HG02840 (cell line): ENCODE measurements at regions not wholly inside any gene's neighbourhood (a gene's known extent, or its start where the extent isn't known, plus 50 kb on each side); places are given as distances from the start of the nearest gene placed in this dataset.
"Not testable (repeated sequence)": the region's sequence is repeated elsewhere in the genome, so short reads cannot be mapped to it uniquely, and the experiment has no call there.

Experiments
- ATAC-seq: cut with Tn5 transposase; IDR thresholded peaks from one replicate; pipeline ENCODE4 v1.9.1; 2021; ENCODE audit warnings: mild to moderate bottlenecking, moderate library complexity, moderate number of reproducible peaks; ENCODE audit not compliant: unreplicated experiment, low FRiP score

GRCh38 chr2:90266888-90267287, 1575.4 kb downstream of the RPIA start:
- ATAC-seq = not testable (repeated sequence)

- not testable (repeated sequence) for ATAC-seq
These were observed 1596.3 kb downstream of the RPIA start for GRCh38 chr2:90287751-90288150.

GRCh38 chr2:90288396-90288795, 1596.9 kb downstream of the RPIA start:
- ATAC-seq = not testable (repeated sequence)

- ATAC-seq = not testable (repeated sequence)
These were observed 1598.0 kb downstream of the RPIA start for GRCh38 chr2:90289291-90289980.

GRCh38 chr2:90290701-90291100, 1599.2 kb downstream of the RPIA start:
- ATAC-seq = not testable (repeated sequence)

- ATAC-seq = not testable (repeated sequence)
These were observed 1599.9 kb downstream of the RPIA start for GRCh38 chr2:90291168-90291883.

- not testable (repeated sequence) for ATAC-seq
These were observed 1600.5 kb downstream of the RPIA start for GRCh38 chr2:90291934-90292333.

- ATAC-seq = not testable (repeated sequence)
These were observed 1601.0 kb downstream of the RPIA start for GRCh38 chr2:90292451-90292850.

- ATAC-seq = not testable (repeated sequence)
These were observed 1601.8 kb downstream of the RPIA start for GRCh38 chr2:90293224-90293623.

GRCh38 chr2:90293806-90294205, 1602.3 kb downstream of the RPIA start:
- ATAC-seq = not testable (repeated sequence)

- ATAC-seq = not testable (repeated sequence)
These were observed 1603.7 kb downstream of the RPIA start for GRCh38 chr2:90295036-90295750.

GRCh38 chr2:90296484-90296777, 1605.0 kb downstream of the RPIA start:
- ATAC-seq = not testable (repeated sequence)

GRCh38 chr2:90297701-90298100, 1606.2 kb downstream of the RPIA start:
- ATAC-seq = not testable (repeated sequence)

- ATAC-seq = not testable (repeated sequence)
These were observed 1606.8 kb downstream of the RPIA start for GRCh38 chr2:90298126-90298755.

GRCh38 chr2:90298983-90299382, 1607.5 kb downstream of the RPIA start:
- not testable (repeated sequence) for ATAC-seq

- ATAC-seq = not testable (repeated sequence)
These were observed 1631.5 kb downstream of the RPIA start for GRCh38 chr2:90322982-90323381.

GRCh38 chr2:90323612-90324558, 1632.4 kb downstream of the RPIA start:
- not testable (repeated sequence) for ATAC-seq

GRCh38 chr2:90324672-90325071, 1633.2 kb downstream of the RPIA start:
- not testable (repeated sequence) for ATAC-seq

- ATAC-seq = not testable (repeated sequence)
These were observed 1634.4 kb downstream of the RPIA start for GRCh38 chr2:90325796-90326353.
